Liver (tissue), 7 donors: ENCODE measurements at regions not wholly inside any gene's neighbourhood (a gene's known extent, or its start where the extent isn't known, plus 50 kb on each side); places are given as distances from the start of the nearest gene placed in this dataset.

Source experiments
- DNase-seq: peaks from one replicate; pipeline ENCODE4 v3.0.0-alpha.2; 2017; ENCODE audit warnings: low spot score
- H3K27ac ChIP-seq, 2 donors: one replicate each; pipeline ENCODE4 v1.7.0; 2013; ENCODE audit warnings: inconsistent platforms in 2 of 2, low read length in 2 of 2, control low read depth in 1 of 2, low read depth in 1 of 2, mild to moderate bottlenecking in 1 of 2
- H3K27me3 ChIP-seq, 4 donors: one replicate each; pipeline versions ENCODE4 v1.6.1 to v1.7.0; 2013; ENCODE audit warnings: low read length in 3 of 4, inconsistent platforms in 1 of 4, mild to moderate bottlenecking in 1 of 4, moderate library complexity in 1 of 4; ENCODE audit not compliant: control insufficient read depth in 4 of 4, insufficient read depth in 4 of 4
- H3K36me3 ChIP-seq, 4 donors: one replicate each; pipeline versions ENCODE4 v1.6.1 to v1.7.0; 2013; ENCODE audit warnings: low read length in 3 of 4, mild to moderate bottlenecking in 3 of 4, low read depth in 1 of 4, moderate library complexity in 1 of 4; ENCODE audit not compliant: control insufficient read depth in 4 of 4, insufficient read depth in 3 of 4
- H3K4me1 ChIP-seq, 4 donors: one replicate each; pipeline versions ENCODE4 v1.6.1 to v1.7.0; 2013; ENCODE audit warnings: low read length in 3 of 4, mild to moderate bottlenecking in 3 of 4, moderate library complexity in 1 of 4; ENCODE audit not compliant: control insufficient read depth in 4 of 4, insufficient read depth in 4 of 4
- H3K4me3 ChIP-seq, 3 donors: one replicate each; pipeline versions ENCODE4 v1.6.1 to v1.7.0; 2013; ENCODE audit warnings: low read length in 3 of 3, control low read depth in 1 of 3, low read depth in 1 of 3, mild to moderate bottlenecking in 1 of 3
- H3K9ac ChIP-seq, 2 donors: one replicate each; pipeline ENCODE4 v1.7.0; 2013; ENCODE audit warnings: low read length in 2 of 2, mild to moderate bottlenecking in 2 of 2, moderate library complexity in 2 of 2, control low read depth in 1 of 2, low read depth in 1 of 2
- H3K9me3 ChIP-seq, 4 donors: one replicate each; pipeline versions ENCODE4 v1.6.1 to v1.7.0; 2013; ENCODE audit warnings: low read length in 3 of 4; ENCODE audit not compliant: control insufficient read depth in 4 of 4
- ATF3 ChIP-seq: IDR thresholded peaks from 2 replicates; pipeline ENCODE4 v1.6.1; 2016; ENCODE audit warnings: antibody characterized with exemption
- CTCF ChIP-seq: fragments of 150-350 bp; IDR thresholded peaks from 2 replicates; pipeline ENCODE4 v1.5.1; 2017; ENCODE audit warnings: improper control_type of control experiment, low read depth, low read length; ENCODE audit not compliant: missing input control
- EGR1 ChIP-seq, 2 donors: IDR thresholded peaks; 2 replicates each; pipeline ENCODE4 v1.6.1; 2016 to 2018; ENCODE audit warnings: antibody characterized with exemption in 2 of 2, low read depth in 2 of 2
- FOXA1 ChIP-seq: IDR thresholded peaks from 2 replicates; pipeline ENCODE4 v1.6.1; 2016; ENCODE audit warnings: antibody characterized with exemption
- FOXA2 ChIP-seq: IDR thresholded peaks from 2 replicates; pipeline ENCODE4 v1.6.1; 2016; ENCODE audit warnings: antibody characterized with exemption
- GABPA ChIP-seq, 2 donors: IDR thresholded peaks in 1 of 2; conservative IDR thresholded peaks in 1 of 2; 2 replicates each; pipeline ENCODE4 v1.6.1; 2016; ENCODE audit warnings: antibody characterized with exemption in 2 of 2, mild to moderate bottlenecking in 1 of 2, moderate library complexity in 1 of 2
- HNF4A ChIP-seq, 2 donors: conservative IDR thresholded peaks; 2 replicates each; pipeline ENCODE4 v1.6.1; 2016; ENCODE audit warnings: antibody characterized with exemption in 2 of 2, mild to moderate bottlenecking in 2 of 2
- HNF4G ChIP-seq: IDR thresholded peaks from 2 replicates; pipeline ENCODE4 v1.6.1; 2016; ENCODE audit warnings: antibody characterized with exemption
- JUND ChIP-seq, 2 donors: IDR thresholded peaks; 2 replicates each; pipeline ENCODE4 v1.6.1; 2016; ENCODE audit warnings: antibody characterized with exemption in 2 of 2
- MAX ChIP-seq: IDR thresholded peaks from 2 replicates; pipeline ENCODE4 v1.6.1; 2016; ENCODE audit warnings: antibody characterized with exemption
- NR2F2 ChIP-seq: IDR thresholded peaks from 2 replicates; pipeline ENCODE4 v1.6.1; 2016; ENCODE audit warnings: antibody characterized with exemption
- RAD21 ChIP-seq, 2 donors: IDR thresholded peaks; 2 replicates each; pipeline ENCODE4 v1.6.1; 2016; ENCODE audit warnings: antibody characterized with exemption in 2 of 2, mild to moderate bottlenecking in 2 of 2
- REST ChIP-seq: IDR thresholded peaks from 2 replicates; pipeline ENCODE4 v1.6.1; 2016; ENCODE audit warnings: antibody characterized with exemption, mild to moderate bottlenecking
- RXRA ChIP-seq, 2 donors: IDR thresholded peaks; 2 replicates each; pipeline ENCODE4 v1.6.1; 2017 to 2018; ENCODE audit warnings: antibody characterized with exemption in 2 of 2, mild to moderate bottlenecking in 1 of 2
- SP1 ChIP-seq: IDR thresholded peaks from 2 replicates; pipeline ENCODE4 v1.6.1; 2018; ENCODE audit warnings: antibody characterized with exemption, mild to moderate bottlenecking
- TAF1 ChIP-seq: conservative IDR thresholded peaks from 2 replicates; pipeline ENCODE4 v1.6.1; 2016; ENCODE audit warnings: antibody characterized with exemption, mild to moderate bottlenecking
- ZBTB33 ChIP-seq: IDR thresholded peaks from 2 replicates; pipeline ENCODE4 v1.6.1; 2016; ENCODE audit warnings: antibody characterized with exemption
- donor health status: healthy.
- donor health status: healthy.
- donor health status: healthy.
- donor health status: healthy.

- TF ChIP-seq ZBTB33, result no peak
- TF ChIP-seq ATF3, result no peak
These were observed 65.2 kb upstream of the ICA1 start (continued) for GRCh38 chr7:8327199-8327598.

- Histone ChIP-seq H3K27ac (no peak overlapping the region), H3K36me3 (no peaks in the 10 kb centered on the region), H3K27me3 (peaks cover 0 to 4% (median 0%) of the 10 kb centered on the region in 4 donors), H3K4me3 (no peak overlapping the region), H3K9me3 (no peaks in the 10 kb centered on the region), H3K9ac (no peak overlapping the region), H3K4me1 (no peaks in the 10 kb centered on the region)
- no peak for TF ChIP-seq GABPA (IDR thresholded peaks at IDR 0.05 in 1 of 2, conservative IDR thresholded peaks at IDR 0.05 in 1 of 2)
- TF ChIP-seq RXRA (IDR thresholded peaks at IDR 0.05), result no peak
- TF ChIP-seq TAF1, result no peak
- TF ChIP-seq EGR1 (IDR thresholded peaks at IDR 0.05; ENCODE audit: low read depth in 2 of 2), result no peak
- TF ChIP-seq SP1, result no peak
- TF ChIP-seq ZBTB33, result no peak
- TF ChIP-seq HNF4A (conservative IDR thresholded peaks at IDR 0.05), result no peak
- no peak for TF ChIP-seq JUND (IDR thresholded peaks at IDR 0.05)
- no peak for TF ChIP-seq RAD21 (IDR thresholded peaks at IDR 0.05)
- TF ChIP-seq FOXA2, result no peak
- no peak for TF ChIP-seq REST
- TF ChIP-seq ATF3, result no peak
- TF ChIP-seq FOXA1, result no peak
- TF ChIP-seq HNF4G, result no peak
- TF ChIP-seq NR2F2, result no peak
- no peak for TF ChIP-seq CTCF
- TF ChIP-seq MAX, result no peak
- DNase-seq, result no peak
These were observed 76.2 kb upstream of the ICA1 start for GRCh38 chr7:8338206-8338605.
